ENCODE measurements at regions not wholly inside any gene's neighbourhood (a gene's known extent, or its start where the extent isn't known, plus 50 kb on each side); places are given as distances from the start of the nearest gene placed in this dataset.

DNA sequence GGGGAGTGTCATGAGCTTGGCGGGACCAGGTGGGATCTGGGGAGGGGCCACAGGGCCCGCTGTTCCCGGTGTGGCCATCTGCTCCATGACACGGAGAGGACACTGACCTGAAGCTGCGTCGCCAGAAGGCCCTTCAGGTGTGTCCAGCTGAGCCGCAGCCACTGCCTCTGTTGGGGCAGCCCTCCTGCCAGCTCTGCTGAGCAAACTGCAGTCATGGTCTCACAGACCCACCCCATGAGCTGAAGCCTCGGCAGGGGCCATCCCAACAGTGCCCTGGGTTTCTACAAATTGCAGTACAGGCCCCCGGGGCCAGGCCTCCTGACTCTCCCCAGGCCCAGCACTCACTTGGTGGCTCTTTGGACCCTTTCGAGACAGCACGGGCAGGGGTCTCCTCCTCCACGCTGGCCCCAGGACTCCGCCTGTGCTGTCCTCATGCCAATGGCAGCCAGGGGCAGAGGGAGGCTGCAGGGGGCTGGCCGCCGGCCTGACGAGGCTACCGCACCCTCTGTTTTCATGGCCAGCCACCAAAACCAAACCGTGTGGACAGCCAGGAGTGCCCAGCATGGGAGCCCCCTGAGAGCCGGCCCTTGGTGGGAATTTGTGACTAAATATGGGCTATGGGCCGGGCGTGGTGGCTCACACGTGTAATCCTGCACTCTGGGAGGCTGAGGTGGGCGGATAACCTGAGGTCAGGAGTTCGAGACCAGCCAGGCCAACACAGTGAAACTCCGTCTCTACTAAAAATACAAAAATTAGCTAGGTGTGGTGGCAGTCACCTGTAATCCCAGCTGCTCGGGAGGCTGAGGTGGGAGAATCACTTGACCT lies 175.2 kb upstream of the SALL3 start:
- no peak for DNase-seq (ENCODE audit: extremely low read depth in 1 of 2, low read depth in 1 of 2)

DNA sequence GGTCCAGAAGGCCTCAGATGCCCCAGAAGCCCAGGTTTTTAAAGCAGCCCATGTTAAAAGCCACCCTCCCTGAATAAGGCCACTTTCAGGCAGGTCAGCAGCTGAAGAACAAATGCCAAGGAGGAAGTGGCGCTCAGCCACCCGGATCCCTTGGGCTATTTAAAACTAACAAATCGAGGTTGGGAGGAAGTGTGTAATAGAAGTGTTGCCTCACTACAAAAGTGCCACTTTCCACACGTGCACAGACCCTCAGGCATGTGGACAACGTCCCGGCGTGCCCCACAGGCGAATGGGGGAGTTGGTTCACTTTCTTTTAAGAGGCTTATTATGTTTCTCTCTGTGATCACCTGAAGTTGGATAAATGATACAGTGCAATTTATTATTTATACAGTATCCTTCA lies 173.8 kb upstream of the SALL3 start:
- DNase-seq (ENCODE audit: extremely low read depth in 1 of 2, low read depth in 1 of 2), result no peak

- no peak for DNase-seq (ENCODE audit: extremely low read depth in 1 of 2, low read depth in 1 of 2)
These were observed 171.9 kb upstream of the SALL3 start for GRCh38 chr18:78807668-78808067.

- DNase-seq (ENCODE audit: extremely low read depth in 1 of 2, low read depth in 1 of 2), result no peak
These were observed 169.8 kb upstream of the SALL3 start for GRCh38 chr18:78809845-78810244.

GRCh38 chr18:78810706-78811105 lies 168.9 kb upstream of the SALL3 start:
- no peak for DNase-seq (ENCODE audit: extremely low read depth in 1 of 2, low read depth in 1 of 2)

GRCh38 chr18:78812067-78812466 lies 167.6 kb upstream of the SALL3 start:
- DNase-seq (ENCODE audit: extremely low read depth in 1 of 2, low read depth in 1 of 2), result no peak

DNA sequence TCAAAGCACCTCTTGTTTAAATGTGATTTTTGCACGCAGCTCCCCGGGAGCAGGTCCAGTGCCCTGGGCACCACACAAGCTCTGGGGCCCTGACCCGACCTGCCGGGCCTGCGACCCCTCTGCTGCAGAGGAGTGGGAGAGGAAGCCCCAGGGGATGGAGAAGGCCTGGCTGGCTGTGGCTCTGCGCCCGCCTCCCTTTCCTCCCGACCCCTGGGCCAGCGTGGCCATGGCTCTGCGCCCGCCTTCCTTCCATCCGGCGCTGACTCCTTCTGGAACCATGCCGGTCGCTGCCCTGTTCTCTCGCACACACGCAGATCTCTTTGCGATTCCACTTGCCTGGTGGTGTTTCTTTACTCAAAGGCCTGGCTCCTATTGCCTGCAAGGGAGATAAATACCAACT lies 166.5 kb upstream of the SALL3 start:
- DNase-seq (ENCODE audit: extremely low read depth in 1 of 2, low read depth in 1 of 2), result no peak

GRCh38 chr18:78813936-78814710 lies 165.5 kb upstream of the SALL3 start:
- DNase-seq (ENCODE audit: extremely low read depth in 1 of 2, low read depth in 1 of 2), result no peak

- no peak for DNase-seq (ENCODE audit: extremely low read depth in 1 of 2, low read depth in 1 of 2)
These were observed 164.9 kb upstream of the SALL3 start for GRCh38 chr18:78814766-78815165.

GRCh38 chr18:78816114-78816513 lies 163.5 kb upstream of the SALL3 start:
- DNase-seq (ENCODE audit: extremely low read depth in 1 of 2, low read depth in 1 of 2), result no peak

GRCh38 chr18:78816916-78817315 lies 162.7 kb upstream of the SALL3 start:
- DNase-seq (ENCODE audit: extremely low read depth in 1 of 2, low read depth in 1 of 2), result no peak

DNA sequence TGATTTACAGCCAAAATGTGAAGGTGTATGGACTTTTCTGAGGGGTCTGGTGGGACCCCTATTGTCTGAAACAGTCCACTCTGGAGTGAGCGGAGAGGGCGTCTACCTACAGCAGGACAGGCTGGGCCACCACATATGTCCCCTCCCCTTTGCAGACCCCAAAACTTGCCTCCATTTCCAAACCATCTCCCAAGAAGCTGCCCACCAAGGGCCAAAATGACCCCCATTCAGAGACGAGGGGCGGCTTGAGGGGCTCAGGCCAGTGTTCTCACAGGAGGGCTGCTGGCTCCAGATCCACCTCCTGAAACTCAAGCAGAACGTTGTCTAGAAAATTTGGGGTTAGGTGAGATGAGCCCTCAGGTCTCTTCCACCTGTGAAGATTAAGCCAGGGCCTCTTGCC lies 161.1 kb upstream of the SALL3 start:
- no peak for DNase-seq (ENCODE audit: extremely low read depth in 1 of 2, low read depth in 1 of 2)

DNA sequence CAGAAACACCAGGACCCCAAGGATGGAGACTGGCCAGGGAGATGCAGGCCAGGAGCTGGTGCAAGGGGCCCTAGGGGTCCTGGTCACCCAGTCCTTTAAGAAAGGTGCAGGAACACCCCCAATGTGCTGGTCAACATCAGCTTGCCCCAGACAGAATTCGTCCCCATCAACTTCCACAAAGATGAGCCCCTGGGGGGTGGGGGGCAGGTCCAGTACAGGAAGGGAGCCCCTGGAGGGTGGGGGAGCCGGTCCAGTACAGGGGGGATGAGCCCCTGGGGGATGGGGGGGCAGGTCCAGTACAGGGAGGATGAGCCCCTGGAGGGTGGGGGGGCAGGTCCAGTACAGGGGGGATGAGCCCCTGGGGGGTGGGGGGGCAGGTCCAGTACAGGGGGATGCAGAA lies 160.7 kb upstream of the SALL3 start:
- no peak for DNase-seq (ENCODE audit: extremely low read depth in 1 of 2, low read depth in 1 of 2)

- DNase-seq (ENCODE audit: extremely low read depth in 1 of 2, low read depth in 1 of 2), result no peak
These were observed 159.3 kb upstream of the SALL3 start for GRCh38 chr18:78820161-78820834.

GRCh38 chr18:78821396-78821795 lies 158.2 kb upstream of the SALL3 start:
- DNase-seq (ENCODE audit: extremely low read depth in 1 of 2, low read depth in 1 of 2), result no peak

DNA sequence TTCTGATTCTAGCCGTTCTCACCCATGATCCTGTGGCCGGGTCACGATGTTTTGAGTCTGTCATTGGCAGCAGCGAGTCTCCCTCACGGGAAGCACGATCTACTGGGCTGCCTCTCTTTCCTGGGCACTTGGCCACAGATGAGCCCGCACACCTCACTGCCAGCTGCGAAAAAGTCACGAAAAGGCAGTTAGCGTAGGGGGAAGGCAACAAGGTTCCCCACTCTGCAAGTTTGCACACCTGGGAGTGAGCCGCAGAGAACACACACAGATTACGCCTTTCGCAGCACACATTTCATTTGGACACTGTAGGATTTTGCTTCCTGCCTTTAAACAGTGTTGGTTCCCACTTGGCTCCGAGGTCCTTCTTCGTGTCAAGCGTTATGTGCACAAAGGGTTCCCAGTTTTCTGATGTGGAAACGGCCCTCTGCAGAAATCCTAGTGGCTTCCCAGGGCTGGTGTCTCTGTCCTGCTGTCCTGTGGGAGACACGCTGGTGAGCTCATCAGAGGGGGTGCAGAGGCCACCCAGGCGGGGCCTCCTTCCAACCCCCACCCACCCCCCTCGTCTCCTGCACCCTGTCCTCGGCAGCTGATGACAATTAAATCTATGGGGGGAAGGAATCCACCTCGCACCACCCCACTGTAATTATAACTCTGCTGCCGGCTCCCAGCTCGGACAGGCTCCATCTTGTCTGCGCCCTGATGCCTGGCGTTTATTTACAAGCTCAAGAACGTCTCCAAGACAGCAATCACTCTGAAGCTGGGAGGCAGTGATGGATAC lies 157.3 kb upstream of the SALL3 start:
- DNase-seq (ENCODE audit: extremely low read depth in 1 of 2, low read depth in 1 of 2), result no peak

- no peak for DNase-seq (ENCODE audit: extremely low read depth in 1 of 2, low read depth in 1 of 2)
These were observed 156.7 kb upstream of the SALL3 start for GRCh38 chr18:78822949-78823285.

DNA sequence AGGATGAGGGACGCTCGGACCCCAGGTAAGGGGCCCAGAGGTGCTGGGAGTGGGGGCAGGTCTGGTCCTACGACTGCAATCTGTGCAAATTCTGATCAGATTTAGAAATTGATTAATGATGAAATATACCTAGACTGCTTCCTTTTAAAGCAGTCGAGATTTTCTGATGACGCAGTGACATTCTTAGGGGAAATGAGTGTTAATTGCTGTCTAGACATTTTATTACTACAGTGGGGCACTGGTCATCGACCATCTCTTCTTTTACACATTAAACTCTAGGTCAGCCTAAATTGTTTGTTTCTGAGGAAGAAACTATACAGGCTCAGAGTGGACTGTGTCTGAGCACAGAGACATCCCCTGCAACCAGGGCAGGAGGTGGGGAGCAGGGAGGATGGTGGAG lies 154.4 kb upstream of the SALL3 start:
- DNase-seq (ENCODE audit: extremely low read depth in 1 of 2, low read depth in 1 of 2), result no peak

GRCh38 chr18:78826631-78827030 lies 153.0 kb upstream of the SALL3 start:
- DNase-seq (ENCODE audit: extremely low read depth in 1 of 2, low read depth in 1 of 2), result no peak

GRCh38 chr18:78827141-78827540 lies 152.5 kb upstream of the SALL3 start:
- no peak for DNase-seq (ENCODE audit: extremely low read depth in 1 of 2, low read depth in 1 of 2)

DNA sequence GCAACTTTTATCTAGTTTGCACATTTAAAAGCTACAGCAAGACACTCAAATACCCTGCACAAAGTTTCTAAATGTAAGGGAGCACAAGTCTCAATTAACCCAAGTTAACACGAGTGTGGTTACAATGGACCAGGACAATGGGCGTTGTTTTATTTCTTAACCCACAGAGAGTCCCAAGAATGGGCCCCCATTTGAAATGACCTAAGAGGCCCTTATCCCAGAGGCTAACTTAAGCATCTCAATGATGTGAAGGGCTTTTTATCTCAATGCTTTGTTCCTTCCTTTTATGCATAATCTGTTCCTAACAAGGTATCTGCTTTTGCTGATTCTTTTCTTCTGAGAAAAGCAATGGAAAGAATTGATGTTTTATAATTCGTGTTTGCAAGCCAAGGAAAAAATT lies 151.5 kb upstream of the SALL3 start:
- DNase-seq (ENCODE audit: extremely low read depth in 1 of 2, low read depth in 1 of 2), result no peak

All from activated CD8-positive, alpha-beta memory T cell treated with anti-CD3 and anti-CD28 coated beads for 1 hour (primary cell).